K562 (cell line): ENCODE measurements at regions not wholly inside any gene's neighbourhood (a gene's known extent, or its start where the extent isn't known, plus 50 kb on each side); places are given as distances from the start of the nearest gene placed in this dataset.
A peak's percentile ranks its signal among the peaks of the same experiment; 100 is the strongest.

Experiments
- CC2D1A ChIP-seq: fragments of 450-650 bp; IDR thresholded peaks from 2 replicates; pipeline ENCODE4 v1.6.1; 2017; ENCODE audit warnings: mild to moderate bottlenecking
- CREB3 ChIP-seq: fragments of 450-650 bp; conservative IDR thresholded peaks from 2 replicates; pipeline ENCODE4 v1.6.1; 2016; ENCODE audit warnings: missing genetic modification characterization, low read depth, mild to moderate bottlenecking, missing compliant biosample characterization, moderate library complexity
- CREBBP ChIP-seq: IDR thresholded peaks from one replicate; pipeline ENCODE4 v1.6.1; 2012; ENCODE audit warnings: low read depth, mild to moderate bottlenecking, control low read depth, inconsistent platforms, low read length
- FOXK2 ChIP-seq, 2 experiments: fragments of 450-650 bp; IDR thresholded peaks in 1 of 2; conservative IDR thresholded peaks in 1 of 2; 2 replicates each; pipeline ENCODE4 v1.6.1; 2016; ENCODE audit warnings: low read depth in 2 of 2, mild to moderate bottlenecking in 1 of 2
- JUN ChIP-seq, 2 experiments: sonication (generic) in 1 of 2; formaldehyde crosslinking in 1 of 2; IDR thresholded peaks; 2 replicates each; pipeline versions ENCODE4 v1.6.1 to v1.8.0; 2012 to 2022; ENCODE audit warnings: borderline replicate concordance in 2 of 2, mild to moderate bottlenecking in 2 of 2, improper control_type of control experiment in 1 of 2, low read depth in 1 of 2, low read length in 1 of 2, missing genetic modification reagents in 1 of 2
- L3MBTL2 ChIP-seq: fragments of 450-650 bp; IDR thresholded peaks from 2 replicates; pipeline ENCODE4 v1.6.1; 2016; ENCODE audit warnings: mild to moderate bottlenecking, moderate library complexity
- SFPQ ChIP-seq: fragments of 200-400 bp; formaldehyde crosslinking; IDR thresholded peaks from 2 replicates; pipeline ENCODE4 v1.6.1; 2017; ENCODE audit warnings: mild to moderate bottlenecking, low read depth, low read length, moderate library complexity
- SIN3A ChIP-seq, 2 experiments: fragments of 150-350 bp in 1 of 2; IDR thresholded peaks; 2 replicates each; pipeline ENCODE4 v1.6.1; 2011 to 2016; ENCODE audit warnings: borderline replicate concordance in 2 of 2, low read depth in 2 of 2, low read length in 2 of 2, mild to moderate bottlenecking in 2 of 2, moderate library complexity in 2 of 2; ENCODE audit not compliant: control insufficient read depth in 1 of 2
- SREBF2 ChIP-seq: sonication (generic); formaldehyde crosslinking; IDR thresholded peaks from 2 replicates; pipeline ENCODE4 v1.4.0; 2020; ENCODE audit warnings: mild to moderate bottlenecking, missing genetic modification reagents
- TFAP4 ChIP-seq: sonication (generic); formaldehyde crosslinking; IDR thresholded peaks from 2 replicates; pipeline ENCODE4 v1.8.0; 2022; ENCODE audit warnings: missing genetic modification reagents, mild to moderate bottlenecking, moderate library complexity, borderline replicate concordance
- TRIM25 ChIP-seq: fragments of 450-650 bp; IDR thresholded peaks from 2 replicates; pipeline ENCODE4 v1.7.0; 2016; ENCODE audit warnings: borderline replicate concordance
- XRCC5 ChIP-seq: fragments of 200-400 bp; formaldehyde crosslinking; IDR thresholded peaks from 2 replicates; pipeline ENCODE4 v1.6.1; 2017; ENCODE audit warnings: low read depth, mild to moderate bottlenecking, low read length
- ZNF253 ChIP-seq: fragments of 250-450 bp; sonication (Bioruptor Pico); conservative IDR thresholded peaks from 2 replicates; pipeline ENCODE4 v1.6.1; 2021; ENCODE audit warnings: mild to moderate bottlenecking
- ZNF764 ChIP-seq: fragments of 250-450 bp; sonication (Bioruptor Pico); IDR thresholded peaks from 2 replicates; pipeline ENCODE4 v1.4.0; 2020; ENCODE audit warnings: low read depth, mild to moderate bottlenecking, moderate library complexity
- ZNF830 ChIP-seq: fragments of 250-450 bp; sonication (Bioruptor Pico); IDR thresholded peaks from 2 replicates; pipeline ENCODE4 v1.5.0; 2021; ENCODE audit warnings: mild to moderate bottlenecking

GRCh38 chr9:129495620-129496472, 125.1 kb downstream of the C9orf50 start (continued):
- TF ChIP-seq TRIM25 (no peak), ZNF830 (CRISPR knock-in tag) (0 out of 2 replicates have a peak, but pooled peaks have one; percentile 19), CC2D1A (no peak), TFAP4 (peak; percentile 81), SREBF2 (no peak), ZNF764 (CRISPR knock-in tag) (no peak), ZNF253 (CRISPR knock-in tag) (no peak), CREB3 (no peak), CREBBP (no peak), SIN3A (IDR thresholded peaks at IDR 0.05; ENCODE audit: borderline replicate concordance in 2 of 2, control insufficient read depth in 1 of 2, low read depth in 2 of 2, low read length in 2 of 2) (no peak), FOXK2 (conservative IDR thresholded peaks at IDR 0.05 in 1 of 2, IDR thresholded peaks at IDR 0.05 in 1 of 2; ENCODE audit: low read depth in 2 of 2) (no peak), JUN (IDR thresholded peaks at IDR 0.05; ENCODE audit: borderline replicate concordance, low read depth, low read length) (peak; percentile 64; the same call in 1 of the 2 replicates), JUN (CRISPR knock-in tag; IDR thresholded peaks at IDR 0.05; ENCODE audit: borderline replicate concordance) (0 out of 2 replicates have a peak, but pooled peaks have one; percentile 21), SFPQ (no peak), XRCC5 (no peak; the same call in 1 of the 2 replicates), L3MBTL2 (peak; percentile 36; the same call in 1 of the 2 replicates)
